ENCODE measurements at regions not wholly inside any gene's neighbourhood (a gene's known extent, or its start where the extent isn't known, plus 50 kb on each side); places are given as distances from the start of the nearest gene placed in this dataset.
A peak's percentile ranks its signal among the peaks of the same experiment; 100 is the strongest.

DNA sequence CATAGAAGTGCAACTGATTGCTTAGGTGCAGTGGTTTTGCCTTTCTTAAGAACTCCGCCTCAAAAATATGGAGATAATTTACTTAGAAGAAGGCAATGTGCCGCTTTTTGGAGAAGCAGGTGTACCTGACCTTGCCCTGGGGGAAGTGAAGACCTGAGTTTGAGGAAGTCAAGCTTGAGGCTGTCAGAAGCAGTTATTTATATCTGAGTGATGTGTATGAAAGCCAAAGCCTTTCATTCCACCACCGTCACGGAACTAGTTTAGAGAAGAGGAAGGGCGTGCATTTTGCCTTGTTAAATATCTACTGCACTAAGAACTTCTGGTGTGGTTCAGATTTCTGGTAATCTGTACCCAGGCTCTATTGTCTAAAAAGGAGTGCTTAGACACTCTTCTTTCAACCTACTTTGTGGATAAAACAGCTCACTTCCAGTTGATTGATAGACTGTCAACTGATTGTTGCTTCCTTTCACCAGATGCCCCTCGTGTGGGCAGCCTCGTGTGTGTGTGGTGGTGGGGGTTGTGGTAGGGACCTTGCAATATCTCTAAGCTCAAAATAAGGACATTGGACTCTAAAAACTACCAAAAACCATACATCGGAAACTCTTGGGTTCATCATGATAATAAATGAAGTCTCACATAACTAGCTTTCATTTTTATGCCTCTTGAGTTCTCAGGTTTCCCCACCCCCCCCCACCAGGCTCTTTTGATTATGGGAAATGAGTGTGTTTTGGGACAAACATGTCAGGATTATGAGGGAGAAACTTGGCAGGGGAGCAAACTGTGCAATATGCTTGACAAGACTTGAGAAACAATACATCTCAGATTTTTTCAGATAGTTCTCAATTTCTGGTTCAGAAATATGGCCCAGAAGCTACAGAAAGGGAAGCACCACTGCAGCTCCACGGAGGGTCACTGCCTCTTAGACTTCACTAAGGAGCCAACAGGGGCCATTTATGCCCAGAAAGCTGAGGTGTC is 78.6 kb downstream of the ARF6 start:
- no peak for DNase-seq

DNA sequence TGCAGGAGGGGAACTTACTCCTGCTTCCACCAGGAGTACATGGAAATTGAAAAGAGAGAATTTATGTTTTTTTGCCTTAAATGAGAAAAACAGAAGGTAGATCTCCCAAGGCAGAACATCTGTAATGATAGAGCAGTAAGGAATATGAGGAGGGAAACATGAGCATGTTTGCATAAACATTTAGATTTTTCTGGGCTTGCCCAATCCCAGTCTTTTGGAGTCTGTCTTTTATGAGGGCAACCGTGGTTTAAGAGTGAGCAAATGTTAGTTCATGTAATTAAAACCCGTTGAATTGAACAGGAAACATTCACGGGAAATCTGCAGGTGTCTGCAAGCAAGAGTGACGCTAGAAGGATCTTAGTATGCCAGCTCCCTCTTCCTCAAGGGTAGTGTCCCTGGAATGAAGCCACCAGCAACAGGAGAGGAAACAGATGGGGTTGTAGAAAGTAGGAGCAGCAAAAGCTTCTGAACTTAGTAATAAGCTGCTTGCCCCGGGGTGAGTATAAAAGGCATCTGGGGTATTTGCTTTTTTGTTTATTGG is 79.3 kb downstream of the ARF6 start:
- DNase-seq, result no peak

DNA sequence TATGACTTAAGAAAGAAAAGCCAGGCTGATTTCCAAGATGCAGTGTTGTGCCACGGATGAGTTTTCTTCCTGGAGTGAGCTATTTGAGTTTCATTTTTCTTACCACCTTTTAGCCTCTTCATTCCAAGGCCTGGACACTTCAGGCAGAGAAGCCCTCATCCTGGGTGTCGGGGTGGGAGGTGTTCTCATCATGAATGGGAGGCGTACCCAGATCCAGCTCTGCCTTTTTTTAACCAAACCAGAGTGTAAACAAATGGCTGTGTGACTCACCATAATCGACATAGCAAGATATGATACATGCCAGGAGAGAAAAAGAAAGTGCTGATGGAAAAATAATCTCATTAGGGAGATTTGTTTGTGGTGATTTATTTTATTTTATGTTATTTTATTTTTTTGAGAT is 79.9 kb downstream of the ARF6 start:
- DNase-seq, result no peak

DNA sequence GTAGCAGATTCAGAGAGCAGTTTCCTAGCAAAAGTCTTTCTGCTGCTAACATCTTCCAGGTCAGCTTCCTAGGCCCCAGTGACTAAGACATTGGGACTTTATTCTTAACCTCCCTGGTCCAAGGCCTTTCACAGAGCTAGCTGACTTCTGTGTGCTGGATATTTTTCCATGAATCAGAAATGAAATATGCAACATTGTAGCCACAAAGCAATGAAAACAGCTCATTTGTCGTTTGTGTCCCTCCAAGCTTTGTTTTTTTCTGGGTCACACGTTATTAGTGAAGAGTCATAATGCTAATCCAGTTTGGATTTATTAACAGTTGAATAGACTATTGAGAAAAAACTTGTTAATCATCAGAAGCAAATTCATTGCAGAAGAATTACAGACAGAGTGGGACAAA is 82.4 kb downstream of the ARF6 start:
- DNase-seq, result no peak

DNA sequence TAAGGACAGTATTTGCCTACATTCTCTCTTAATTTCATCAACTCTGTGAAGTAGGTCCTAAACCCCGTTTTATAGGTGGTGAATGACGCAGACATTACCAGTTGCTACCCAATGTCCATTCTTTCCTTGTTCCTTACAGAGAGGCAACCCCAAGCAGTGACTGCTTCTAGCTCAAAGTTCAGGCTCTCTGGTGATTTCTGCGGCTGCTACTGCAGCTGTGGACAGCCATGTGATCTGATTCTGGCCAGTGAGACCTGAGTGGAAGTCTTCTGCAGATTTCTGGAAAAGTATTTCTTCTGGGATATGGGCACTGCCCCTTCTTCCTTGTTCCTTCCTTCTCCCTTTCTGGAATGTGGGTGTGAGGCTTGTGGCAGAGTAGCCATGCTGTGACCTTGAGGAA is 82.9 kb downstream of the ARF6 start:
- no peak for DNase-seq

DNA sequence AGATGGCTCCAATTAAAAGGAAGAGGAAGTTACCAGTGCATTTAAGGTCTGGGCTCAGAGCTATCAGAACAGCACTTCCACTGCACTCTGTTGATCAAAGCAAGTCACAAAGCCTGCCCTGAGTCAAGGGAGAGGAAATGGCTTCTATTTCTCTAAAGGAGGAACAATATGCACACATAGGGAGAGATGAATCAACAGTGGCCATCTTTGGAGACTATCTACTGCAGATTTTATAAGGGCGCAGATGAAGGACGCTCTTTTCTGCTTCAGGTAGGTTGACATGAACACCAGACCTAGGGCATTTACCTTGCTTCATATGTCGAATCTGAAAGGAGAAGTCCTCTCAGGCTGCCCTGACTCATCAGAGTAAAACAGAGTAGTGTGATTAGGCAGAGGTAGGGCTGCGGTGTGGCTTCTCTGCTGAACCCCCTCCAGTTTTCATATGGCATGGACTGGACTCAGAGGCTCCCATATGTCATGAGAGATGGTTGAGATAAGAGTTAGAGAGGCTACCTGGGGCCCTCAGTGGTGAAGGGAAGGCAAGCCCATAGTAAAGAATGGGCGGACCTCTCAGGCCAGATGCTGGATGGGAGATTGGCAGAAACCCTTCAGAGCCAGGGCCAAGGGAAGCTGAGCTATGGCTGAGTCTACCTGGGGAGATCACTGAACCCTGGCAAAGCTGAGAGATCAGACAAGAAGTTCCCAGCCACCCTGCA is 84.4 kb downstream of the ARF6 start:
- DNase-seq, result no peak

DNA sequence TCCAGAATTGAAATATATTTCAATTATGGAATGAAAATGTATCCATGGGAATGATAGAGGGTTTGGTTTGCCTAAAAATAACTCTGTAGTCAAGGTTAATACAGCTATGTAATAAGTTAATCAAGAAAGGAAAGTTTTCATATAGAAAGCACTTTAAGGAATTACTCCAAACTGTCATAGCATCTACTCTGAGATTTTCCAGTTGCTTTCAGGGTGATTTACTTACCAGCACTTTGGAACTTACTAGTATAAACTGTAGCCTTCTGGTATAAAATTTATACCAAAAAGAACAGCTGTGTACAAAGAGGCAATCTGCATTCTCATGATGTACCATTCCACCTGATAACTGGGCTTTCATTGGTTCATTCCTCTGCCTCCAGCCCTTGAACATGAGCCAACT is 87.1 kb downstream of the ARF6 start:
- no peak for DNase-seq

DNA sequence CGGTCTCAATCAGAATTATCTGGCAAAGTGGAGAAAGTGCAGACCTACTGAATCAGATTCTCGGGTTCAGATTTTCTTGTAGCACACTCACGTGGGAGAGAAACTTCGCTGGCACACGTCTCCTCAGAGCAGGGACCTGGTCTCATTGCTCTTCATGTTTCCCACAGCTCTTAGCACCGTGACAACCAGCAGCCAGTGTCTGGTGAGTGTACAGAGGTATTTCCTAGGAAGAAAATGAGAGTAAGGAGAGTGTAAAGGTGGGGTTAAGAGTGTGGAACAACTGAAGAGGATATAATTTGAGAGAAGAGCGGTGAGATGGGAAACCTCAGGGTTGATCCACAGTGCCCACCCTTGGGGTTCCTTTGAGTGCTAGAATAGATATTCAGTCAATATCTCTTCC is 89.2 kb downstream of the ARF6 start:
- DNase-seq, result no peak

DNA sequence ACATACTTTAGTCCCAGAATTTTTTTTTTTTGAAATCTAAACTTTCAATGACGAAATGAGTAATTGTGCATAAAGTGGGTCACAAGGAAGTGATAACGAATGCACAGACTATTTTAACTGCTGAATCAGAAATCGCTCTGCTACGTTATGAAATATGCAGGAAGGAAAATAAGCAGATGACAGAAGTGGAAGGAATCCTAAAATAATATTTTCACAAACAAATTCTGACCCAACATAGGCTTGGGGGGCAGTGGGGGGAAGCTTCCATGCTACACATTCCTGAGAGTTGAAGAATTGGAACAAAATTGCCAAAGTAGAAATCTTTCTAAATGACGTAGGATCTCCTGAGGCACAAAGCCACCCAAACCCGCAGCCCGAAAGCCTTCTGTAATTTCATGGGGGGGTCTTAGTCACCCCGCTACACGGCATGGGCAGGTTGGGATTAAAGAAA is 89.6 kb downstream of the ARF6 start:
- no peak for DNase-seq

DNA sequence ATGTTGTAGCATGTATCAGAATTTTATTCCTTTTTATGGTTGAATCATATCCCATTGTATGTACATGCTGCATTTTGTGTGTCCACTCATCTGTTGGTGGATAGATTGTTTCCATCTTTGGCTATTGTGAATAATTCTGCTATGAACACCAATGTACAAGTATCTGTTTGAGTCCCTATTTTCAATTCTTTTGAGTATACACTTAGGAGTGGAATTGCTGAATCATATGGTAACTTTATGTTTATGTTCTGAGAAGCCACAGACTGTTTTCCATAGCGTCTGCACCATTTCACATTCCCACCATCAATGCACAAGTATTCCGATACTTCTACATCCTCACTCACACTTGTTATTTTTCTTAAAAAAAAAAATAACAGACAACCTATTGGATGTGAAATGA is 91.5 kb downstream of the ARF6 start:
- no peak for DNase-seq

DNA sequence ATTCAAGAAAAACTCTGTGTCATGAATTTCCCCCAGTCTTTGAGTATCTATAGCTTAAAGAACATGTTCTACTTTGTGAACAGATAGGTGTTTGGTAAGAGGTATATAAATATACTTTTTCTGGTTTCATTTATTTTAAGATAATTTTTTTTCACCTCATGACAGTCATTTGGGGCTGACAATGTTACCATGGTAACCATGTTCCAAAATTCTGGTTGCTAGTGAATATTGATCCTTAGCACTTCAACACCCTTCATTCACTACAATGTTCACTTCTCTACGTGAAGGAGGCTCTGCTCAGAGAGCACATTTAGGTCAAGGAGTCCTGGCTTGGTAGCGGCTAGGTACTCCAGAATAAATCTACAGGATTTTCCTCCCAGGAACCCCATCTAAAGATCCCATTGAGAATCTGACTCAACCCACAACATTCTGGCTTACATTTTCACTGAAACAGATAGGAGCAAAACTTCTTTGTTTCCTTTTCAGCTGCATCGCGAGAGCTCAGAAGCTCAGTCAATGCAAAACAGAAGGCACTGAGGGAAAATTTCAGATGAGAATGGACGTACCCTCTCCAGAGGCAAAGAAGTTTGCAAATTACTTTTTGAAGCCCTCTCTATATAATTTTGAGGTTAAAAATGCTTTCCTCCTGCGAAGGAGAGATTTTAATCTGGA is 93.6 kb downstream of the ARF6 start:
- DNase-seq, result no peak

DNA sequence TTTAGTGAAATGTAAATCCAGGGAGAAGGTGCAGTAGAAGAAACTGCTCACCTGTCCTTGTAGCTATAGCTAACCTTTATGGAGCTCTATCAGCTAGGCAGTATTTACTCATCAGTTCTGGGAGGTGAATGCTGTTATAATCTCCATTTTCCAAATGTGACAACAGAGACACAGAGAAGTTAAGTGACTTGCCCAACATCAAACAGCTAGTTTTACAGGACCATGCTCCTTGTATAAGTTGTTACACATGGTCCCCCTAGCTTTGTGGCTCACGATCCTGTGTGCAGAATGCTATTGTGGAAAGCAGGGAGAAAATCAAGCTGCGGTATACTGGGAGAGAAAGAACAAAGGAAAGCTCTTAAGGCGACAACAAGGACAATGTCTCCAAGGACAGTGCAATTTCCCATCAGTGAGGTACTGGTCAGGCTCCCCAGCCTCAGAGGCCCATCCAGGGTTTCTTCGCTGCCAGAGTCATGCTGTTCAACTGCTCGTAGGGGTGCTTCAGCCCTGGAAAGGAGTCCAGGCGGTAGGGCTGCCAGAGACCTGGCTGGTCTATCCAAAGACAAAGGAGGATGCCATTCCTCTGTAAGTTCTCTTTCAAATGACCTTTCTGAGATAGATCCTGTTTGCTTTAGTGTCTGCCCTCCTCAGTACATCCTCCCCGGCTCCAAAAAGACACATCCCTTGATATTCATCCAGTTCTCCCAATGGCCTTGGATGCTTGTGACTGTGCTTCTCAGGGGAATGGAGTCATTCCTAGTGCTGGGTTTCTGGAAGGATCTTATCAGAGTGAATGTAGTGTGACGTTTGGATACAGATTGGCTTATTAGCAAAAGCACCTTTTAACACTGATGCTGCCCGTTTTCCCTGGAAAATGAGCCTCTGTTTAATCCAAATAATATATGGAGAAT is 95.5 kb downstream of the ARF6 start:
- no peak for DNase-seq

DNA sequence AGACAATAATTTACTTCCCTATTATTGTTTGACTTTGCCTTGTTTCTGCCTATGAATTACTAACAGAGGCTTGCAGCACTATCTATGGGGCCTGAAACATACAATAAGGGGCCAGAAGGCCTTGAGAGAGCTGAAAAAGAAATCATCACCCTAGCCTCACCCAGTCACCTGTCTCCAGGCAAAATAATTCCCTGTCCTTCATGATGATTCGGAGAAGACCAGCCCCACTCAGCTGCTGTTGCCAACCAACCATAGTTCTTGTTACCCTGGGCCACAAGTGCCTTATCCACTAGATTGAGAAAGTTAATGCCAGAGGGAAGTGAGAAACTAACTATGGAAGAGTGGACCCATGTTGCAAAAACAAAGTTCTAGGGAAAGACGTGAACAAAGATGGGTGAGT is 97.1 kb downstream of the ARF6 start:
- DNase-seq, result no peak

DNA sequence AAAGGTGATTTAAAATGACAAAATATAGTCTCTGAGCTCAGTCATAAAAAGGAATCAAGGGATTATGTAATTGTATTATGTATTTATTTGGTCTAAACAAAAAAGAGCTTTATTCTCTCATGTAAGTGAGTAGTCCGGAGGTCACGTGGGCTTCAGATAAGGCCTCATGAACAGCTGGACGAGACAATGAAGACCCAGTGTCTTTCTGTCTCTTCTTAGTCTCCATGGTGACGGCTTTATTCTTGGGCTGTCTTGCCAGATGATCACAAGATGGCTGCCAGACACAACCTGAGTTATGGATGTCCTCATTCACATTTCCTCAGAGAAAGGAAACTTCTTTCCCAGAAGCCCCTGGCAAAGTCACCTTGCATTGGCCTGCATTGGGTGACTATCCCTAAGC is 98.6 kb downstream of the ARF6 start:
- no peak for DNase-seq

DNA sequence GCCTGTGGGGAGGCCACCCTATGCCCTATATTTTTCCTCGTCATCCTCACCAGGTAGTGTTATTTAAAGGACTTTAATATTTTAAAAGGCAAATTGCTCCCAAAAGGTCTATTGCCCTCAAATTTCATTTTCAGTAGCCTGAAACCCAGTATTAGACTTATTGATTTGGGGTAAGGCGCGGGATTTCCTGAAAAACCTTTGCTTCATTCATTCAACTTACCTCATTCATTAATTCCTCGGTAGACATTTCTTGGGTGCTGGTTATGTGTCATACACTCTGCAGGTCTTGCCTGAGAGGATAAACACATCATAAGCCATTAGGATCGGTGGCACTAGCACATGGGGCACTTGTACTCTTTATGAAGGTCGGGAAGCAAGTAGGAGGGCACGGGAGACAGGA is 99.2 kb downstream of the ARF6 start:
- no peak for DNase-seq

DNA sequence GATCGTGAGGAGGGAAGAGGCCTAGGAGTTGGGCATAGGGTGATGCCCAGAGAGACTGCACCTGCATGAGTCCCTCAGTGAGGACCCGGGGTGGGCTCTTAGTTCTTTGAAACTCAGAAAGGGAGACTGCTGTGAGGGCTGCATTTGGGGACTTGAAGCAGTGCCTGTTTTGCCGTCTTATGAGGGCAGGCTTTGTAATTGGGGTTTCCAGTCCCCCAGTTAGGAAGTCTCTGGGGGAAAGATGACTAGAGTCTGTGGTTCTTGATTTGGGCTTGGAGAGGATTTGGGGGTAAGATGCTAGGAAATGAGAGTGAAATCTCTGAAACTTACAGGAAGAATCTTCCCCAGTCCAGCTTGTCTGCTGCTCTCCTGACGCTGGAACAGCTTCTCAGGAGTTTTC is 99.6 kb downstream of the ARF6 start:
- DNase-seq, result no peak

DNA sequence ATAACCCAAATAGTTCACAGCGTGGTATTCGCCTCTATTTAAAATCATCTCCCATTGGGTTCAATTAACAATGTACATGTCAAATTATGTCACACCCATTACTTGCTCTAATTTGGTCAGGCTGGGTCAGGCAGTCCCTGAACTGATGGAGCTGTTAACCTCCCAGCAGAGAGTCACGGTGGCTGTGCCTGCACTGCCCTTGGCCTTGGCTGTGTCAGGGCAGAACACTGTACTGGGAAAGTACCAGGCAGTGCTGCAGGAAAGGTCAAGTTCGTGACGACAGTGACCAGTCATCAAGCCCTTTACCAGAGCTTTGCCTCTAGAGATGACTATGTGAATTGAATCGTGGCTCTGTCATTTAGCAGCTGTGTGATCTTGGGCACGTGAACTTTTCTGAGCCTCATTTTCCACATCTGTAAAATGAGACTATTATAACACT is 100.0 kb downstream of the ARF6 start:
- DNase-seq, result no peak

DNA sequence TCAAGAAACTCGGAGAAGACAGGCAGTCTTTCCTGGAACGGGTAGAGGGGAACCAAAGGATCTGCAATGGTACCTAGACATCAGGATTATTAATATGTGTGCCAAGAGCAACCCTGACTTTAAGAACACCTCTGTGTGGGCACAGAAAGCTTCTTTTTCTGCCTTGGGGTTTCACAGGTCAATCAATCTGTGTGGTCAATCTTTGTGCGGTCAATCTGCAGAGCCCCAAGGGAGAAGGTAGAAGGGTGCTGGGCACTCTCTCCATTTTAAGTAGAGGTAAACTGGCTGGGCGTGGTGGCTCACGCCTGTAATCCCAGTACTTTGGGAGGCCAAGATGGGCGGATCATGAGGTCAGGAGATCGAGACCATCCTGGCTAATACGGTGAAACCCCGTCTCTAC is 100.7 kb downstream of the ARF6 start:
- DNase-seq, result no peak

DNA sequence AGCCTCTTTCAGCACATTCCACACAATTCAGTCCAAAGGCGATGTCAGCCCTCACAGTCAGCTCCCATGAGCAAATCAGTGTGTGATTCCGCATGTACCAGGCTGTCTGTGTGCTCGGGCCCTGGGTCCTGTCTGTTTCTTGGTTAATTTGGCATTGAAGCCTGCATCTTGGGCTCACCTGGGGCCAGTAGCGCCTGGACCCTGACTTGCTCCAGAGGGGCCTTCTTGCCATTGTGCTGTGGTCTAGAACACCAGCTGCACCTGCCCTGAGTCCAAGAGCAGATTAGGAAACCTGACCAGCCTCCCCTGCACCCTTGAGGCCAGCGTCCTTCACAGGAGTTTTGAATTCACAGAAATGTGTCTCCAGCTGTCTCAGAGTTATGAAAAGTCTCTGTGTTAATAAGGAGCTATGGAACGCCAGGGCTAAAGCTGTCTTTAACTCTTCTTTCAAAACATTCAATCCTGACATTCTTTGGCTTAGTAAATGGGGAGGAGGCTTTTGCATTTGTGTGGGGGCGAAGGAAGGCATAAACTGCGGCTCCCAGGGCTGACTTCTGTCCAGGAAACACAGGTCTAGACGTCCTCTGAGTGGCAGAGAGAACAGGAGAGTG is 102.2 kb downstream of the ARF6 start:
- DNase-seq, result no peak

DNA sequence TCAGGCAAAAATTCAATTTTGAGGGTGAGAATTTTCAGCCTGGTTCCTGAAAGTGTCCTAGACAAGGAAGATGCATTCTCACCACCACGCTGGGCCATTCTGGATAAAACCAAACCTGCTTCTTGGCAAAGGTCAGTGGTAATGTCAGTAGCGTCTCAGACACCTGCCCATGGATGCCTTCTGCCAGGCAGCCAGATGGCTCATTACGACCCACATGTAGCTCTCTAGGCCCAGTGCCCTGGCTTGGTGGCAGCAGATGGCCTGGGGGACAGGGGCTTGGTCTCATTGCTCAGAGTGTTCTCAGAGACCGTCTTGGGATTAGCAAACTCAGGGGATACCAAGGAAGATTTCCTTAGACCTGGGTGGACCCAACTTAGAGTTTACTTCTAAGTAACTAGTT is 105.1 kb downstream of the ARF6 start:
- no peak for DNase-seq

DNA sequence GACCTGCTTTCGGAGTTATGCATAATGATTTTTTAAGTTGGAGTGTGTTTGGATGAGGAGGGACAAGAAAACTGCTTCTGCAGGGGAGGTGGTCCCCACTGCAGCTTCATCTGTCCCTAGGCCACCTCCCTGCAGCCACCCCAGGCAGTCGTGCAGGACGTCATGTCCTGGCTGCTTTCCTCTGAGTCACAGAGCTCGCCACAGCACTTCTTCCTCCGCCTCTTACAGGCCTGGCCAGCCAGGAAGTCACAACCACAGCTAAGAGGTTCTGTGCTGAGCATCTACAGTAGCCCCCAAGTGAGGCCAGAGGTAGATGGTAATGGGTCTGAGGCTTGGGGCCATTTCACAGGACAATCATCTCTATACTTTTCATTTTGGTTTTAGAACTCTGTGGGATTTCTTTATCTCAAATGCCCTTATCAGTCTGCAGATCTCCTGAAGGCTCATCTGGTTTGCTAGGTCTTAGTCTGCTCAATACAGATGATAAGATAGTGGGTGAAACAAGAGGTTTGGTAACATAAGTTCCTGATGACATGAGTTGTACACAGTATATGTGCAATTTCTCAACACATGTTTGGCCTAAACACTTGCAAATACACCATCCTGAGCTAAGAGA is 106.4 kb downstream of the ARF6 start:
- peak; percentile 31 for DNase-seq
